Body of pancreas (tissue), 4 donors: ENCODE measurements at regions not wholly inside any gene's neighbourhood (a gene's known extent, or its start where the extent isn't known, plus 50 kb on each side); places are given as distances from the start of the nearest gene placed in this dataset.

Experiments
- CTCF ChIP-seq, 7 experiments: fragments of 450-650 bp in 4 of 7; fragments of 200-600 bp in 3 of 7; sonication (generic) in 3 of 7; IDR thresholded peaks; one replicate each; pipeline ENCODE4 v1.5.1; 2016 to 2019; ENCODE audit warnings: antibody characterized with exemption in 7 of 7
- POLR2A ChIP-seq, 3 donors: fragments of 450-650 bp; IDR thresholded peaks; one replicate each; pipeline ENCODE4 v1.6.1; 2016; ENCODE audit warnings: antibody characterized with exemption in 3 of 3, mild to moderate bottlenecking in 2 of 3

GRCh38 chr12:116398193-116398592 lies 120.7 kb upstream of the MED13L start:
- no peak for TF ChIP-seq CTCF (IDR thresholded peaks at IDR 0.05)
- no peak for TF ChIP-seq POLR2A (IDR thresholded peaks at IDR 0.05)
